SKM-1 treated with dmso at 0.1 percent for 144 hours (cell line): ENCODE measurements at regions not wholly inside any gene's neighbourhood (a gene's known extent, or its start where the extent isn't known, plus 50 kb on each side); places are given as distances from the start of the nearest gene placed in this dataset.

ENCODE experiments used
- DNase-seq: peaks from one replicate; lab custom pipeline; 2025; ENCODE audit not compliant: unreplicated experiment; lab: John Stamatoyannopoulos, UW

DNA sequence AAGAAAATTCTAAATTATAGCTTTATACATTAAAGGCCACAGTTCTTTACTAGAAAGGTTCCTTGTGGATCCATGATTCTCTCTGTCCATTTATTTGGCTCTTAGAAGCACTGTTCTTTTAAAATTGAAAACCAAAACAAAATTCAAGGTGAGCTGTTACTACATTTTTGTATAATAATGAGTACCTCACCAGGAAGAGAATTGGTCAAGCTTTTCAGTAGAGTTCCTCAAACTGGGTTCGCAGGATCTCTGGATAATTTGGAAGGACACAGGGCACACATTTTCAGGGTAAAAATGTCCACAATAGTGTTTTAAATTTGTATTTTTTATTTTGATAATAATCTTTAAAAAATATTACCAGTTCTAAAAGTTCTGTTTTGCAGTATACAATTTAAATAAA, 93.0 kb downstream of the PPP1R3A start:
- DNase-seq = no peak

GRCh38 chr7:113824117-113824823, 94.5 kb downstream of the PPP1R3A start:
- DNase-seq = no peak

DNA sequence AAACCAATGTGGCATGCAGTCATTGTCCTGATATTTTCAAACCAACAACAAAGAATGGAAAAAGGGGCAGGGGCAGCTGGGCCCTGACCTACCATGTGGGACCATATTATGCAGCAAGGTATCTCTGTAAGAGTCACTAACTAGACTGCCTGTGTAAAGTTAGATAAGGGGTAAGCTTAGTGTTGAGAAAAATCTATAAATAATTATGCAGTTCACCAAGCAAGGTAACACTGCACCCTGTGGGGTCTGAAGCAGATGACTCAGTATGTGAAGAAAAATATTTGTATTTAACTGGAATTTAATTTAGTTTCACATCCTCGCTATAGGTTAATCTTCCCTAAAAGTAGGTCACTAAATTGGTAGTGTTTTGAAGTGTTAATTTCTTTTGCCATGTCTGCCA, 99.3 kb downstream of the PPP1R3A start:
- no peak for DNase-seq

GRCh38 chr7:113816639-113817038, 102.2 kb downstream of the PPP1R3A start:
- no peak for DNase-seq

DNA sequence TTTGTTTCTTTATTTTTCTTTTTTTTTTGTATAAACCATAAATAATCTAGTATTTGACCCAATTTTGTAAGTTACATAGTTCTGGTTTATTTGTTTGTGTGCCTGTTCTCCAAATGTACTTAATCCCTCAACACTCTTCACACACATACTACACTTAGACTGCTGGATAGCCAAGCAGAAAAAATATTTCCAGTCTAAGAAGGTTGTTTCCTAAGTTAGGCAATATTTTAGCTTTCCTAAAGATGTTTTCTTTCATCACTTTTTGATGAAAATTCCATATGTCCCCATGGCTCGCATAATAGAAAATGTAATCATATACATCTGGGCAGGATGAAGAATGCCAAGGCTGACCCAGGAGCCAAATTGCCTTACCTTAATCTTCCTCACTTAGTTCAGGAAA, 105.3 kb downstream of the PPP1R3A start:
- DNase-seq = no peak

DNA sequence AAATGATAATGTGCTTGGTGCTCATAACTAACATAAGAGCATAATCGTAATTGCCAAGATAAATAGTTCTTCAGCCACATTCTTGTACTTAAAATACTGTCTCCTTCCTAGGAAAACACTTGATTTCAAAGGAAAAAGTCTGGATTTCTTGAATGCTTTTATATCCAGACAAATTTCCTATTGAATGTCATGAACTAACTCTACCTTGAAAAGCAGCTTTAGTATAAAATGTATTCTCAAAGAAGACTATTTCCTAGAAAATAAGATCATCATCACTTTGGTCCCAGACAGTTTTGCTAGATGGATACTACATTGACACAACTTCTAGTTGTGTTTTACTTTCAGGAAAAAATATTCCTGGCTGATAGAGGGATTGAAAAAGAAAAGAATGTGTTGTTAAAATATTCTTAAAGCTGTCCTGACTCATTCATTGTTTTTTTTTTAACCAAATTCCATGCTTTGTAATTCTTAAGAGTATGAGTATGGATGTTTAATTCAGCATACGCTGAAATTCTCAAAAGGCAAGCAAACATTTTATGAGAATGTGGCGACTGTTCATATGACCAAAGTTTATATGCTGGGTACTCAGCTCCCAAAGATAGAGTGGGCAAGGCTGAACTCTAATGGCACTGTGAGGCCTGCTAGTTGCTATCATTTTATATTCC, 106.1 kb downstream of the PPP1R3A start:
- no peak for DNase-seq

DNA sequence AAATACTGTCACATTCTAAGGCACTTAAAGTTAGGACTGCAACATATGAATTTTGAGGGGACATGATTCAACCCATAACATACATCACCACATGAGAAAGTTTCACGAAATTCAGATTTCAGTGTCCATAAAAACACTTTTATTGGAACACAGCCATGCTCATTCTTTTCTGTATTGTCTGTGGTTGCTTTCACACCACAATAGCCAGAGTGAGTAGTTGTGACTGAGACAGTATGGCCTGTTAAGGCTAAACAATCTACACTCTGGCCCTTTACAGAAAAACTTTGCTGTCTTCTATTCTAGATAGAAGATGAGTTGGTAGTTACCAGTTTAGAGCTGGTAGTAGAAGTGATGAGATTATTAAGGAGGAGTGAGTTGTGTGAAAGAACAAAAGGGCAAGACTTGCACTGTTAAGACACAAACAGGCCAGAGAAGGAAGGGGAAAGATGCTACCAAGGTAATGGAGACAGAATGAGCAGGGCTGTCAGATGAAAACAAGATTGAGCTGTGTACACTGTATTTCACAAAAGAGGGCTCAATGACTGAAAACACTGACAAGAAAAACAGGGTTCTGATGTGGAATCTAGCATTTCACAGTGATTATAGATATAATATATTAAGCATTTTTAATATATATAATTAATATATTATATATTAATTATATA, 108.6 kb downstream of the PPP1R3A start:
- no peak for DNase-seq

DNA sequence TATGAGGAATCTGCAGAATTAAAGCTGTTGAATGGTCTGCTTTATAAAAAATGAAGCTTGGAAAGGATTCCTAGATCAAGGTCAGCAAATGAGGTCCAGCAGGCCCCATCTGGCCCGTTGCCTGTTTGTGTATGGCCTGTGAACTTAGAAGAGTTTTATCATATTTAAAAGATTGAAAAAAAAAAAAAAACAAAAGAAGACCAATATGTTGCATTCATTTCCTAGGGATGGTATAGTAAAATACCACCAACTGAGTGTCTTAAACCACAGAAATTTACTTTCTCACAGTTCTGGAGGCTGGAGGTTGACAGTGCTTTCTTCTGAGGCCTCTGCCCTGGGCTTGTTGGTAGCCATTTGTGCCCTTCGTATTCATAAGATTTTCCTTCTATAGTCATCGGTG, 109.2 kb downstream of the PPP1R3A start:
- DNase-seq = no peak

GRCh38 chr7:113806633-113807327, 112.0 kb downstream of the PPP1R3A start:
- no peak for DNase-seq

DNA sequence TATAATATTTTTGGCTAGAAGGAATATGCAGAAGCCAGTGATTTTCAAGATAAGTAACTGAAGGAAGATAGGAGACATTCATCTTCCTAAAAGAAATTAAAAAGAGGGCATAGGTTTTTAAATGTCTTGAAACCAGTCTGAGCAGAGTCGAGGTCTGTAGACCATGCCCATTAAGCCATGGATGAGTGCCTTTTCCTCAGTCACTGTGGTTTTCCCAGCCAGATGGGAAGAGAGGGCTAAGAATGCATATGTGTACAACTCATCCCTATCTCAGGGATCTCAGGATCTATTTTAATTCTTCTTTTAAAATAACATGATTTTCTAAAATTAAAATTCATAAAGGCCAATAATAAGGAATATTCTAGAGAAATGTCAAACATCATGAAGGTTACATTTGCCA, 112.8 kb downstream of the PPP1R3A start:
- DNase-seq = no peak

GRCh38 chr7:113804475-113805095, 114.2 kb downstream of the PPP1R3A start:
- no peak for DNase-seq

GRCh38 chr7:113801751-113802150, 117.1 kb downstream of the PPP1R3A start:
- no peak for DNase-seq

DNA sequence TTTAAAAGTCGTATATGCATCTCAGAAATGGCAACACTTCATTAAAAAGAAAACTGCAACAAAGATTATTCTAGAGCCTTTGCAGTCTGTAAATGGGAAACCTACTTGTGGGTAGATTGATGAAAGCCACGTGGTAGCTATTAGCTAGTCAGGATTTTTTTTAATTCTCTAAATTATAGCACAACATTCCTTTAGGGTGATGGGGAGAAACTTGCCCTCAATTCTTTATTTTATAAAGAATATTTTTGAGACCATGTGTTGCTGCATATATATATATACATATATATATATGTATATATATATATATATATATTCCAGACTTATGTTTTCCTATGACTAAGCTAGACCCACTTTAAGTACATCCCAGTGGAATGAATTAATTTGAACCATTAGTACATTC, 118.0 kb downstream of the PPP1R3A start:
- no peak for DNase-seq

GRCh38 chr7:113799896-113800295, 118.9 kb downstream of the PPP1R3A start:
- no peak for DNase-seq

GRCh38 chr7:113797420-113798010, 121.3 kb downstream of the PPP1R3A start:
- no peak for DNase-seq

- DNase-seq = peak; percentile 80
Measured at GRCh38 chr7:113796557-113796956, 122.3 kb downstream of the PPP1R3A start.

GRCh38 chr7:113794573-113794972, 124.2 kb downstream of the PPP1R3A start:
- DNase-seq = no peak

DNA sequence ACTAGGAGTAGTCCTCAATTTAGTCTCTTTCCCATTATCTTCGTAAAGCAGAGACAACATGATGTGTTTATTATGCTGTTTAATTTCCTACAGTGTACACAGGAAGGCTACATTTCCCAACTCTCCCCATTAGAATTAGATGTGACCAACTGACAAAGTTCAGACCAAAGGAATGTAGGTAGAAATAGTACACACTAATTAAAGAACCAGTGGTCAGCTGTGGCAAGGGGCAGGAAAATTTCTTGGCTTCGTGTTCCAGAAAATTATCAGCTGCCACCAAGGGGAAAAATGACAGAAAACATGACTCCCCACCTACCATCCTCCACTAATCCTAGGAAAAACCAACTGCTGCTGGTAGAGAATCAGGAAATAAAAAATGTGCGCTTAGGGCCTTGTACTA, 125.6 kb downstream of the PPP1R3A start:
- no peak for DNase-seq

GRCh38 chr7:113790025-113790424, 128.8 kb downstream of the PPP1R3A start:
- DNase-seq = no peak

DNA sequence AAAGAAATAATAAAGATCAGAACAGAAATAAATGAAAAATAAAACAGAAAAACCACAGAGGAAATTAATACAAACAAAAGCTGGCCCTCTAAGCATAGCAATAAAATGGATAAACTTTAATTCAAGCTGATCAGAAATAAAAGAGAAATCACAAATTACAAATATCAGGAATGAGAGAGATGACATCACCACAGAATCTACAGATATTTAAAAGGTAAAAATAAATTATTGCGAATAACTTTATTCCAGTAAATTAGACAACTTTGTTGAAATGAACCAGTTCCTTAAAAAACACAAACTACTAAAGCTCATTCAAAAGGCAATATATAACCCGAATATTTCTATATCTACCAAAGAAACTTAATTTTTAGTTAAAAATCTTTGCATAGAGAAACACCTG, 131.7 kb downstream of the PPP1R3A start:
- DNase-seq = no peak

DNA sequence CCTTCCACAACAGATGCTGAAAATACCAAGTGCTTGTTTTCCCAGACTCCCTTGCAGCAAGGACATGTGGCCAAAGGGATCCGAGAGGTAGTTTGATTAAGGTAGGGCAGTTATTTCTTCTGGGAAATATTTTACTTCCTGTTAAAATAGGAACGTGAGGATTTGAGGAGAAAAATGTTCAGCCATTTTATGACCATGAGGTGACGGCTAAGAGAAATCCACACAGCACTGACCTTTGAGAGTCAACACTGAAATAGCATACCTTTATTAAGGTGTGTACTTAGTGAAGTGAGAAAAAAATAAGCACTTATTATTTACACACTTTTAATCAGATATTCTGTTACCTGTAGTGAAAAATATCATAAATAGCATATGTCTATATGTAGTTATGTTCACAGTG, 133.9 kb downstream of the PPP1R3A start:
- DNase-seq = no peak
